ENCODE measurements at regions not wholly inside any gene's neighbourhood (a gene's known extent, or its start where the extent isn't known, plus 50 kb on each side); places are given as distances from the start of the nearest gene placed in this dataset.

DNA sequence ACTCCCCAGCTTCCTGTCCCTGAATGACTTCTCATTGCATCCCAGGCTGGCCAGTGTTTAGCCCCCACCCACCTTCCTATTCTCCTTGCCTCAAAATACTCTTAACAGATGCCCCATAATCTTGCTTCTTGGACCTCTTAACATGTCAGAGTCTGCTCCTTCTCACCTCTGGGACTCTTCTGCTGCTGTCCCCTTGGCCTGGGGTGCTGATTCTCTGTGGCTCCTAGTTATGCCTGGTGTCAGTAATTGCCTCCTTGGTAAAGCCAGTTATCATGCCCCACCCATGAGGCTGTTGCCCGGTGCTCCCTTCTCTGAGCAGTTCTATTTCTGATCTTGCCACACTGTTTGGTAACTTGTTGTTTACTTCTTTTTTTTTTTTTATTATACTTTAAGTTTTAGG lies 256.8 kb downstream of the STIM2 start:
- Histone ChIP-seq H3K36me3 (ENCODE audit: insufficient read depth, low read length) (no peaks in the 10 kb centered on the region), H3K4me1 (ENCODE audit: insufficient read depth, low read length) (no peaks in the 10 kb centered on the region), H2AFZ (ENCODE audit: low read length) (no peak overlapping the region), H3K9me3 (ENCODE audit: low read depth, low read length) (no peaks in the 10 kb centered on the region), H3K79me2 (ENCODE audit: insufficient read depth, low read length) (no peaks in the 10 kb centered on the region), H3K4me3 (ENCODE audit: insufficient read depth, low read length) (no peak overlapping the region), H3K27ac (ENCODE audit: low read depth, low read length) (no peak overlapping the region), H3K4me2 (ENCODE audit: insufficient read depth, low read length) (no peak overlapping the region), H4K20me1 (ENCODE audit: insufficient read depth, low read length) (no peaks in the 10 kb centered on the region), H3K27me3 (ENCODE audit: insufficient read depth, low read length) (no peaks in the 10 kb centered on the region)
- TF ChIP-seq, protein P1, sequence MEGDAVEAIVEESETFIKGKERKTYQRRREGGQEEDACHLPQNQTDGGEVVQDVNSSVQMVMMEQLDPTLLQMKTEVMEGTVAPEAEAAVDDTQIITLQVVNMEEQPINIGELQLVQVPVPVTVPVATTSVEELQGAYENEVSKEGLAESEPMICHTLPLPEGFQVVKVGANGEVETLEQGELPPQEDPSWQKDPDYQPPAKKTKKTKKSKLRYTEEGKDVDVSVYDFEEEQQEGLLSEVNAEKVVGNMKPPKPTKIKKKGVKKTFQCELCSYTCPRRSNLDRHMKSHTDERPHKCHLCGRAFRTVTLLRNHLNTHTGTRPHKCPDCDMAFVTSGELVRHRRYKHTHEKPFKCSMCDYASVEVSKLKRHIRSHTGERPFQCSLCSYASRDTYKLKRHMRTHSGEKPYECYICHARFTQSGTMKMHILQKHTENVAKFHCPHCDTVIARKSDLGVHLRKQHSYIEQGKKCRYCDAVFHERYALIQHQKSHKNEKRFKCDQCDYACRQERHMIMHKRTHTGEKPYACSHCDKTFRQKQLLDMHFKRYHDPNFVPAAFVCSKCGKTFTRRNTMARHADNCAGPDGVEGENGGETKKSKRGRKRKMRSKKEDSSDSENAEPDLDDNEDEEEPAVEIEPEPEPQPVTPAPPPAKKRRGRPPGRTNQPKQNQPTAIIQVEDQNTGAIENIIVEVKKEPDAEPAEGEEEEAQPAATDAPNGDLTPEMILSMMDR (IDR thresholded peaks at IDR 0.05; ENCODE audit: extremely low read depth, low read depth, low read length): no peak
- no peak for DNase-seq (ENCODE audit: insufficient read length, low spot score, missing footprints)

DNA sequence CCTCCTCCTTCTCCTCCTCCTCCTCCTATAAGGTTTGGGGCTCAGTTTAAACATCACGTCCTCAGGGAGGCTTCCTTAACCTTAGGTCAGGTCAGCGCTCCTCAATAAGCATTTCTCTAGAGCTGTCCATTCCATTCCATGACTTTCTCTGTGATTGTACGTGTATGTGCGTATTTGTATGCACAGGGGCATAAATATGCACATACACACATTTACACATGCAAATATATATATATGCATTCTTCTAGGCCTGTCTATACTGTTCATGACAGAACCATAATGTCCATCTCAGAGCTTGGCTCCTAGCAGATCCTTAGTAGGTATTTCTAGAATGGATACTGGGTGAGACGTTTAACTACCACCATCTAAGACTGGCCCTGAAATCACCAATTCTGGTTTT lies 258.6 kb downstream of the STIM2 start:
- H3K27me3 ChIP-seq (ENCODE audit: insufficient read depth, low read length): no peaks in the 10 kb centered on the region
- H3K36me3 ChIP-seq (ENCODE audit: insufficient read depth, low read length): no peaks in the 10 kb centered on the region
- TF ChIP-seq, protein P1 (IDR thresholded peaks at IDR 0.05; ENCODE audit: extremely low read depth, low read depth, low read length): no peak
- H3K27ac ChIP-seq (ENCODE audit: low read depth, low read length): no peak overlapping the region
- H4K20me1 ChIP-seq (ENCODE audit: insufficient read depth, low read length): no peaks in the 10 kb centered on the region
- H3K4me2 ChIP-seq (ENCODE audit: insufficient read depth, low read length): no peak overlapping the region
- no peaks in the 10 kb centered on the region for H3K79me2 ChIP-seq (ENCODE audit: insufficient read depth, low read length)
- no peaks in the 10 kb centered on the region for H3K9me3 ChIP-seq (ENCODE audit: low read depth, low read length)
- no peak overlapping the region for H2AFZ ChIP-seq (ENCODE audit: low read length)
- no peak for DNase-seq (ENCODE audit: insufficient read length, low spot score, missing footprints)
- no peak overlapping the region for H3K4me3 ChIP-seq (ENCODE audit: insufficient read depth, low read length)
- H3K4me1 ChIP-seq (ENCODE audit: insufficient read depth, low read length): no peaks in the 10 kb centered on the region

DNA sequence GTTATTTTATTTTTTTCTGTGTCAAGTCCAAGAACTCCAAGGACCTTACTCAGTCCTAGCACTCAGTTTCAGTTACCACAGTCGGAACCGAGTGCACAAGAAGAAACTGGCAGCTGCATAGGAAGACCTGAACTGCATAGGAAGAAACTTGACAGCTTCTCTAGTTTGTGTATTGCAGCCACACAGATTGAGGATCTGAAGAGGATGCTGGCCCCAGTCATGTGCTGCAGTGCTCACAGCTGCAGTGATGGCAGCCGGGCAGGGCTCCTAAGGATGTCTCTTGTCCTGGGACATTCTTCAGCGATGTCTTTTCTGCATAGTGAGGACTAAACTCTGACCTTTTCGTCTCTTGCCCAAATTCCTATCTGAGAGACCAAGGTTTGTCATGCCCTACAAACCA lies 261.2 kb downstream of the STIM2 start:
- no peaks in the 10 kb centered on the region for H3K9me3 ChIP-seq (ENCODE audit: low read depth, low read length)
- H4K20me1 ChIP-seq (ENCODE audit: insufficient read depth, low read length): no peaks in the 10 kb centered on the region
- H2AFZ ChIP-seq (ENCODE audit: low read length): no peak overlapping the region
- H3K79me2 ChIP-seq (ENCODE audit: insufficient read depth, low read length): no peaks in the 10 kb centered on the region
- DNase-seq (ENCODE audit: insufficient read length, low spot score, missing footprints): no peak
- no peaks in the 10 kb centered on the region for H3K36me3 ChIP-seq (ENCODE audit: insufficient read depth, low read length)
- TF ChIP-seq, protein P1 (IDR thresholded peaks at IDR 0.05; ENCODE audit: extremely low read depth, low read depth, low read length): no peak
- H3K27ac ChIP-seq (ENCODE audit: low read depth, low read length): no peak overlapping the region
- no peaks in the 10 kb centered on the region for H3K4me1 ChIP-seq (ENCODE audit: insufficient read depth, low read length)
- H3K4me2 ChIP-seq (ENCODE audit: insufficient read depth, low read length): no peak overlapping the region
- H3K27me3 ChIP-seq (ENCODE audit: insufficient read depth, low read length): no peaks in the 10 kb centered on the region
- H3K4me3 ChIP-seq (ENCODE audit: insufficient read depth, low read length): no peak overlapping the region

DNA sequence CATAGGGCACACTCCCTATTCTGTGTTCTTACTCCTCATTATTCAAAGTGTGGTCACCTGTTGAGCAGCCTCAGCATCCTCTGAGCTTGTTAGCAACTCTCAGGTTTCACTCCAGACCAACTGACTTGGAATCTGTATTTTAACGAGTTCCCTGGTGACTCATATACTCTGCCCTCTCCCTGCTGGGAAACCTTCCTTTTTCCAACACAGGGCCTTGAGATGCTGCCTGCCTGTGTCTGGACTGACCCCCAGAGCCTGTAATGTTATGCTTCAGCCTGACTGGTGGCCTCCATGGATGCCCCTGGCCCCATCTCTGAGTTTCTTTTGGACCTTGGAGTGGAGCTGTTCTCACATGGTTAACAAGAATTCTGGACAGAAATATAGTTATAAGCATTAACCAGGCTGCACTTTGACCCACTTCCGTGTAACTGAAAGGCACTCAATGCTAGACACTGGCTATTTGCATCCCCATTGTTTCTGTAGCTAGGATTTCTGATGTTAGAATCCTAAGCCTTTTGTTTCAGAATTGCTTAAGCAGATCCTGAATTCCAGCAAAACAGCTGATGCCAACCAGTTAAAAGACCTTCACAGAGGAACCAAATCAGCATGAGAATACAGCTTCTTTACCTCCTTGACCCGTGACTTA lies 262.6 kb downstream of the STIM2 start:
- H3K79me2 ChIP-seq (ENCODE audit: insufficient read depth, low read length): no peaks in the 10 kb centered on the region
- DNase-seq (ENCODE audit: insufficient read length, low spot score, missing footprints): no peak
- no peak overlapping the region for H3K4me2 ChIP-seq (ENCODE audit: insufficient read depth, low read length)
- H3K27ac ChIP-seq (ENCODE audit: low read depth, low read length): no peak overlapping the region
- H3K36me3 ChIP-seq (ENCODE audit: insufficient read depth, low read length): no peaks in the 10 kb centered on the region
- no peaks in the 10 kb centered on the region for H4K20me1 ChIP-seq (ENCODE audit: insufficient read depth, low read length)
- TF ChIP-seq, protein P1 (IDR thresholded peaks at IDR 0.05; ENCODE audit: extremely low read depth, low read depth, low read length): no peak
- no peak overlapping the region for H2AFZ ChIP-seq (ENCODE audit: low read length)
- H3K27me3 ChIP-seq (ENCODE audit: insufficient read depth, low read length): no peaks in the 10 kb centered on the region
- no peaks in the 10 kb centered on the region for H3K4me1 ChIP-seq (ENCODE audit: insufficient read depth, low read length)
- no peaks in the 10 kb centered on the region for H3K9me3 ChIP-seq (ENCODE audit: low read depth, low read length)
- no peak overlapping the region for H3K4me3 ChIP-seq (ENCODE audit: insufficient read depth, low read length)
